ENCODE measurements at regions not wholly inside any gene's neighbourhood (a gene's known extent, or its start where the extent isn't known, plus 50 kb on each side); places are given as distances from the start of the nearest gene placed in this dataset.

- CTCF ChIA-PET: no interaction called here
- DNase-seq (ENCODE audit: low spot score) (no peak), ATAC-seq (no peak)
- Mint-ChIP-seq H3K27ac (no peak overlapping the region), H3K27me3 (ENCODE audit: low read depth) (no peaks in the 10 kb centered on the region), H3K36me3 (peaks cover 25% of the 10 kb centered on the region), H3K4me1 (peaks cover 19% of the 10 kb centered on the region), H3K4me3 (no peak overlapping the region), H3K9me3 (peaks cover 50% of the 10 kb centered on the region)
- POLR2A ChIA-PET: no interaction called here
- TF ChIP-seq GTF2I (CRISPR knock-in tag; conservative IDR thresholded peaks at IDR 0.05) (peak; percentile 70; the same call in 1 of the 2 replicates), HMGXB4 (CRISPR knock-in tag; IDR thresholded peaks at IDR 0.05) (no peak)
These were observed 321.8 kb upstream of the NCAM1 start for GRCh38 chr11:112639469-112639868.

GRCh38 chr11:112643416-112643815, 317.8 kb upstream of the NCAM1 start:
- CTCF ChIA-PET: no interaction called here
- Mint-ChIP-seq H3K36me3 (peaks cover 23% of the 10 kb centered on the region), H3K4me1 (no peaks in the 10 kb centered on the region), H3K4me3 (no peak overlapping the region), H3K27ac (no peak overlapping the region), H3K27me3 (ENCODE audit: low read depth) (no peaks in the 10 kb centered on the region), H3K9me3 (peaks cover 50% of the 10 kb centered on the region)
- POLR2A ChIA-PET: no interaction called here
- no peak for TF ChIP-seq CREM (CRISPR knock-in tag; IDR thresholded peaks at IDR 0.05)
- TF ChIP-seq TEAD4 (CRISPR knock-in tag; IDR thresholded peaks at IDR 0.05): no peak
- TF ChIP-seq ZMAT4 (CRISPR knock-in tag; IDR thresholded peaks at IDR 0.05): no peak
- no peak for TF ChIP-seq ZNF512 (CRISPR knock-in tag; IDR thresholded peaks at IDR 0.05; ENCODE audit: borderline replicate concordance)
- no peak for TF ChIP-seq SMAD4 (CRISPR knock-in tag; IDR thresholded peaks at IDR 0.05)
- no peak for TF ChIP-seq ATF3 (CRISPR knock-in tag; conservative IDR thresholded peaks at IDR 0.05)
- TF ChIP-seq IRF1 (CRISPR knock-in tag; IDR thresholded peaks at IDR 0.05): no peak
- no peak for TF ChIP-seq NR3C1 (CRISPR knock-in tag; conservative IDR thresholded peaks at IDR 0.05; ENCODE audit: low read depth)
- TF ChIP-seq SP1 (CRISPR knock-in tag; conservative IDR thresholded peaks at IDR 0.05): no peak
- TF ChIP-seq CREB1 (CRISPR knock-in tag; IDR thresholded peaks at IDR 0.05): no peak
- no peak for TF ChIP-seq MYBL2 (CRISPR knock-in tag; IDR thresholded peaks at IDR 0.05)
- no peak for TF ChIP-seq E2F4 (CRISPR knock-in tag; IDR thresholded peaks at IDR 0.05; ENCODE audit: borderline replicate concordance, low read depth)
- ATAC-seq (no peak), DNase-seq (ENCODE audit: low spot score) (no peak)

GRCh38 chr11:112644410-112645131, 316.6 kb upstream of the NCAM1 start:
- DNase-seq (ENCODE audit: low spot score) (no peak), ATAC-seq (no peak)
- Mint-ChIP-seq H3K27ac (no peak overlapping the region), H3K4me1 (no peaks in the 10 kb centered on the region), H3K27me3 (ENCODE audit: low read depth) (no peaks in the 10 kb centered on the region), H3K4me3 (no peak overlapping the region), H3K9me3 (peaks cover 39% of the 10 kb centered on the region), H3K36me3 (peaks cover 15% of the 10 kb centered on the region)
- ChIA-PET CTCF (no interaction called here), POLR2A (no interaction called here)
- no peak for TF ChIP-seq NR1H2 (CRISPR knock-in tag; IDR thresholded peaks at IDR 0.05)
- TF ChIP-seq CTCF (IDR thresholded peaks at IDR 0.05): no peak
- no peak for TF ChIP-seq ATF3 (CRISPR knock-in tag; conservative IDR thresholded peaks at IDR 0.05)
- TF ChIP-seq TEAD1 (CRISPR knock-in tag; IDR thresholded peaks at IDR 0.05): no peak
- TF ChIP-seq ELF4 (CRISPR knock-in tag; IDR thresholded peaks at IDR 0.05; ENCODE audit: low read depth): no peak
- no peak for TF ChIP-seq NFATC4 (CRISPR knock-in tag; IDR thresholded peaks at IDR 0.05)
- TF ChIP-seq TEAD4 (CRISPR knock-in tag; IDR thresholded peaks at IDR 0.05): no peak
- no peak for TF ChIP-seq PRRX2 (CRISPR knock-in tag; IDR thresholded peaks at IDR 0.05)
- TF ChIP-seq SP1 (CRISPR knock-in tag; conservative IDR thresholded peaks at IDR 0.05): no peak
- no peak for TF ChIP-seq E2F5 (CRISPR knock-in tag; IDR thresholded peaks at IDR 0.05)
- TF ChIP-seq GABPB1 (CRISPR knock-in tag; IDR thresholded peaks at IDR 0.05): no peak
- TF ChIP-seq ZNF423 (CRISPR knock-in tag; IDR thresholded peaks at IDR 0.05): no peak
- TF ChIP-seq SOX15 (CRISPR knock-in tag; IDR thresholded peaks at IDR 0.05): no peak

Measured in WTC11 (cell line).